HG03280 (cell line): ENCODE measurements at regions not wholly inside any gene's neighbourhood (a gene's known extent, or its start where the extent isn't known, plus 50 kb on each side); places are given as distances from the start of the nearest gene placed in this dataset.
A peak's percentile ranks its signal among the peaks of the same experiment; 100 is the strongest.
"Not testable (repeated sequence)": the region's sequence is repeated elsewhere in the genome, so short reads cannot be mapped to it uniquely, and the experiment has no call there.

Experiments used
- ATAC-seq: cut with Tn5 transposase; IDR thresholded peaks from one replicate; pipeline ENCODE4 v1.9.1; 2021; ENCODE audit warnings: mild to moderate bottlenecking, moderate library complexity; ENCODE audit not compliant: unreplicated experiment

DNA sequence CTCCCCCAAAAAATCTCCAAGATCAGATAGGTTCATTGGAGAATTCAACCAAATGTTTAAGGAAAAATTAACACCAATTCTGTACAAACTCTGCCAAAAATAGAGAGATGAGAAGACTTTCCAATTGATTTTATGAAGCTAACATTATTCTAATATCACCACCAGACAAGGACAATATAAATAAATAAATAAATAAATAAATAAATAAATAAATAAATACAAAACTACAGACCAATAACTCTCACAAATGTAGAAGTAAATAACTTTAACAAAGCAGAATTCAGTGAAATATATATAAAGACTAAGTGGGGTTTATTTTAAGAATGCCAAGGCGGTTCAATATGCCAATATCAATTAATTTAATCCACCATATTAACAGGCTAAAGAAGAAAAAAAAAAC is 425.9 kb upstream of the GHITM start:
- ATAC-seq, result no peak

DNA sequence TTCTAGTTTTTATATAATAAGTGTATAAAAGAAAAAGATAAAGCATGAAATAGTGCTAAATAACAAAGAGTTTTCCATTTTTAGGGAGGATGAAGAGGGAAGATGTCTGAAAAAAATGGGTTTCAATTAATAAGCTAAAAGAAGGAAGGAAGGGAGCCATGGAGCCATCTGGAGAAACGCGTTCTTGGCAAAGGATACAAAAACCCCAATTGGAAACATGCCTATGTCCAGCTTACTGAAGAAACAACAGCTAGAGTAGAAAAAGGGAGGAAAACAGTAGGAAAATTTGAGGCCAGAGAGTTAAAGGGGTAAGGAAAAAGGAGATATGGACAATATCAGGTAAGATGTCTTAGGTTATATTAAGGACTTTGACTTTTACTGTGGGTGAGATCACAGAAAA is 416.2 kb upstream of the GHITM start:
- ATAC-seq, result no peak

DNA sequence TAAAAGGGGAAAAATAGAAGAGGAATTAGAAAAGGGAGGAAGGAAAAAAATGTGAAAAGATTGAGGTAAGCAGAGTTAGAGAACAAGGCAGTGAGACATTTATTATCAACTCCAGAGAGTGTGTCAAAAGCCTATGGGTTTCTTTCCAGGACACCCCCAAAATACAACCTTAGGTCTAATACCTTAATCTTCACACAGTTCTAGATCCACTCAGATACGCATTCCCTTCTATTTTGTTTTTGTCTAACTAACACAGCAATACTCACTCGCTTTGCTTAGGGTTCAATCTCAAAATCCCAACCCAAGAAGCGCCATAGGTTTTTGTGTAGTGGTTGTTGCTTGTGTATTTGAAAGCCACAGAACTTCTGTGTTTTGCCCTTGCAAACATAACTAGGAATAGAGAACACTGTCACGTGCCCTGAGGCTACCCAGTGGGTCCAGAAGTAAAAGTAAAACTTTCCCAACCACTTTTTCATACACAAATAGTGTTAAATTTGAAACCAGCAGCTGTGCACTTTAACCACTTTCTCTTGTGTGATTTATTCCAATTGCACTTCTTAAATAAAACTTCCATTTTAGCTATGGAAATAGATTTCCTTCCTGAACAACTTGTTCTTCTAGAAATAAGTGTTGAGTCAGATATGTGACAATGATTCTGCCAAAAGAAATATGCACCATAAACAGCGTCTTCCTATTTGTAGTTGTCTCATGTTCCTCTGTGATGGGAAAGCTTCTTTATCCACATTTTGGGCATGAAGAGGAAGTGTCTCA is 414.7 kb upstream of the GHITM start:
- peak; percentile 79 for ATAC-seq

DNA sequence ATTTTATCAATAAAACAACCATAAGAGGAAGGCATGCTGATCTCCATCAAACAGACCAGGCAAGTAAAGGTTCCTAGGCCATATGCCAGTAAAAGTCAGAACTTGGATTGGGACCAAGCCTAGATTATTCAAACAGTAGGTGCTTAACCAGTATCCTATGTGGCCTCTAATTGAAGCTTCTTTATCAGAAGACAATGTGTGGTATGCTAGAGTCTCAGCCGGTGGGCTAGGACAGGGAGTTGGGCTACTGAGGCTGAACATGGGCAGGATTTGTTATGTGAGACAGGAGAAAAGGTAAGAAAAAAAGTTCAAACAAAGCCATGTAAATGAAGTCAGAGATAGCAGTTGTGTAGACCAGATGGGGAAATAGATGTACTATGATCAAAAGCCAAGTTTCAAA is 413.7 kb upstream of the GHITM start:
- no peak for ATAC-seq

DNA sequence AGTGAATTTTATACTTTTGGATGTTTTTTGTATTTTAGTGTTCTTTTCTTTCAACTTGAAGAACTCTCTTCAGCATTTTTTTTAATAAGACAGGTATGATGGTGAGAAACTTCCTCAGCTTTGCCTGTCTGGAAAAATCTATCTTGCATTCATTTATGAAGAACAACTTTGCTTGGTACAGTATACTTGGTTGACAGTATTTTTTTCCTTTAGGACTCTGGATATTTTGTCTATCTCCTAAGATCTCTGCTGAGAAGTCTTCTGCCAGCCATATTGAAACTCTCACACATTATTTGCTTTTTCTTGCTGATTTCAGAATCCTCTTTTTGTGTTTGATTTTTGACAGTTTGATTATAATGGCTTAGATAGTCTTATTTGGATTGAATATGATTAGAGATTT is 405.0 kb upstream of the GHITM start:
- no peak for ATAC-seq

DNA sequence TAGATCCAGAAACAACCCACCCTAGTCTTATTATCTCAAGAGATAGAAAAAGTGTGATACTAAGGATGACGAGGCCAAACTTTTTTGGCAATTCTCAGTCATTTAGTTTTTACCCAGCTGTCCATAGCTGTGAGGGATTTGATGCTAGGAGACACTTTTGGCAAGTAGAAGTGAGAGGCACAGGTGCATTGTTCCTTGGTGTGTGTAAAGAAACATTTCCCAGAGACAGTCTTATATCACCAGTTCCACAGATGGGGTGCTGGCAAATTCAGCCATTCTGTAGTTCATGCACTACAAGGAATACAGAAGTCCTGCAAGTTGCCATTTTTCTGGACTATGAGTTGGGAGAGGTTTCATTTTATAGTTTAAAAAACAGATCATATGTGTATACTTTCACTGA is 403.3 kb upstream of the GHITM start:
- ATAC-seq, result no peak

DNA sequence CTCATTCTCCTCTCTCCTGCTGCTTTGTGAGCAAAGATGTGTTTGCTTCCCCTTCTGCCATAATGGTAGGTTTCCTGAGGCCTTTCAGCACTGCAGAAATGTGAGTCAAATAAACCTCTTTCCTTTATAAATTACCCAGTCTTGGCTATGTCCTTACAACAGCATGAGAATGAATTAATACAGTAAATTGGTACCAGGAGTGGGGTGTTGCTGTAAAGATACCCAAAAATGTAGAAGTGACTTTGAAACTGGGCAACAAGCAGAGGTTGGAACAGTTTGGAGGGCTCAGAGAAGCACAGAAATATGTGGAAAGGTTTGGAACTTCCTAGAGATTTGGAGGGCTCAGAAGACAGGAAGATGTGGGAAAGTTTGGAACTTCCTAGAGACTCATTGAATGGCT is 388.7 kb upstream of the GHITM start:
- no peak for ATAC-seq

DNA sequence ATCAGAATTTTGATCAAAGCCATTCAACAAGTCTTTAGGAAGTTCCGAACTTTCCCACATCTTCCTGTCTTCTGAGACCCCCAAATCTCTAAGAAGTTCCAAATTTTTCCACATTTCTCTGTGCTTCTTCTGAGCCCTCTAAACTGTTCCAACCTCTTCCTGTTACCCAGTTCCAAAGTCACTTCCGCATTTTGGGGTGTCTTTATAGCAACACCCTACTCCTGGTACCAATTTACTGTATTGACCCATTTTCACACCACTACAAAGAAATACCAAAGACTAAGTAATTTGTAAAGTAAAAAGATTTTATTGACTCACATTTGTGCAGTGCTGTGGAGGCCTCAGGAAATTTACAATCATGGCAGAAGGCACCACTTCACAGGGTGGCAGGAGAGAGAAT is 385.8 kb upstream of the GHITM start:
- ATAC-seq, result no peak

DNA sequence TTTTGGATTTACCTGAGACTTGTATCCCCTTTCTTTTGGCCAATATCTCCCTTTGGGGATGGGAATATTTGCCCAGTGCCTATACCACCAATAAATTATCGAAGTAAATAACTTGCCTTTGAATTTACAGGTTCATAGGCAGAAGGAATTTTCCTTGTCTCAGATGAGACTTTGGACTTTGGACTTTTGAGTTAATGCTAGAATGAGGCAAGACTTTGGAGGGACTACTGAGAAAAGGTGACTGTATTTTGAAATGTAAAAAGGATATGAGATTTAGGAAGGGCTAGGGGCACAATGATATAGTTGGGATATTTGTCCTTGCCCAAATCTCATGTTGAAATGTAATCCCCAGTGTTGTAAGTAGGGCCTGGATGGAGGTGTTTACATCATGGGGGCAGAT is 384.5 kb upstream of the GHITM start:
- no peak for ATAC-seq

DNA sequence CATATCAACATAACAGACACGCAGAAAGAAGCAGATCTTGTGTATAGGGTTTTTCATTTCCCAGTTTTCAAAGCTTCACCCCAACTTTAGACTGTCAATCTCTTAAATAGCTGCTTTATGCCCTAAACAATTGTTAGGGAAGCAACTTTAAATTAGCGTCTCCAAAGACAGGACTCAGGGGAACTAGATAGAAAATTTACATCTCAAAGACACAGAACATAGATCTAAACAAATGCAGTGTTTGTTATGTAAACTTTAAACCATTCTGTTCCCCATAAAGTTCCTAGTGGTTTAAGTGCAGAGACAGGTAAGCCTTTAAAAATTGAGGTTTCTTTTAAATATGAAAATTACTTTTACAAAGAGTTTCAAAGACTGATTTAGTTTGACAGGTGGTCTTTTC is 379.2 kb upstream of the GHITM start:
- no peak for ATAC-seq

DNA sequence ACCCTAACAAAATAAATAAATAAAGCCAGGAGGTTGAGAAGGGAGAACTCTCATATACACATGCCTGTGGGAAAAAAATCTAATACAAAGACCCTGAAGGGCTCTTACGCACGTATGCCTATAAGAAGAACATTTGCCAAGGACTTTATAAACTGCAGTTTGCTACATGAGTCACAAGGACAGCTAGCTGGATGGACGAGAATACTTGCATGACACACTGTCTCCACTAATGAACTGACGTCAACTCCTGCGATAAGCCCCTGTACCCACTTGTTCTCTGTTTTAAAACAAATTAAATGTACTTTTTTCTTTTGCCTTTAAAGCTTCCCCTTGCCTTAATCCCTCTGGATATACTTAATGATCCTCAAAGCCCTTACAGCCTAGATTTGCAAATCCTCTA is 374.6 kb upstream of the GHITM start:
- ATAC-seq, result no peak

DNA sequence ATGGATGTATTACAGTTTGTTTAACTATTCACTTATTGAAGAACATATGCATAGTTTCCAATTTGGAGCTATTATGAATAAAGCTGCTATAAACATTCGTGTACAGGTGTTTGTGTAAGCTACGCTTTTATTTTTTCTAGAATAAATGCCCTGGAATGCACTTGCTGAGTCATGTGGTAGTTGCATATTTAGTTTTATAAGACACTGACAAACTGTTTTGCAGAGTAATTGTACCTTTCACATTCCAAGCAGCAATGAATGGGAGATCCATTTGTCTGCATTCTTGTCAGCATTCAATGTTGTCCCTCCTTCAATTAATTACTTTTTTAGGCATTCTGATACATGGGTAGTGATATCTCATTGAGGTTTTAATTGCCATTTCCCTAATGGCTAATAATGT is 373.6 kb upstream of the GHITM start:
- no peak for ATAC-seq

DNA sequence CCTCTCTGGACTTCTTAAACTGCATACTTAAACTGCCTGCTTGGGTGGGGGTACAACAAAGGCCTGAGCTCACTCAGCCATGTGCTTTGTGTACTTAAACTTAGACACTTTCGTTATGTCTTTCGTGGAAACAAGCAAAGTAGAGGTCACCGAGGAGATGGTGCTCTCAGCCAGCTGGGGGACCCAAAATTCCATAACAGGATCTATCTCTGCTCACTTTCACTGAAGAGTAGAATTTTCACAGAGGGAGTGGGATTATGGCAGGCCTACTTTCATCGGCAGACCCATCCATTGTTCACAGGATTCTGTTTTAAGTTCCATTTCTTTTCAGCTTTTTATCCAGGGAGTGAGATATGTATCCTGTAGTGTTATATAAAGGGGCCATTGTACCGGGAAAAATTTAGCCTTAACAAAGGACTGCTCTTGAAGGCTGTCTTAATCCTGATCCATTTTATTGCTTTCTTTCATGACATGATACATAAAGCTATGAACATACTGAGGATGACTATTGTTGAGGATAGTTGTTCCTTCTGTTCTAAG is 370.0 kb upstream of the GHITM start:
- no peak for ATAC-seq

DNA sequence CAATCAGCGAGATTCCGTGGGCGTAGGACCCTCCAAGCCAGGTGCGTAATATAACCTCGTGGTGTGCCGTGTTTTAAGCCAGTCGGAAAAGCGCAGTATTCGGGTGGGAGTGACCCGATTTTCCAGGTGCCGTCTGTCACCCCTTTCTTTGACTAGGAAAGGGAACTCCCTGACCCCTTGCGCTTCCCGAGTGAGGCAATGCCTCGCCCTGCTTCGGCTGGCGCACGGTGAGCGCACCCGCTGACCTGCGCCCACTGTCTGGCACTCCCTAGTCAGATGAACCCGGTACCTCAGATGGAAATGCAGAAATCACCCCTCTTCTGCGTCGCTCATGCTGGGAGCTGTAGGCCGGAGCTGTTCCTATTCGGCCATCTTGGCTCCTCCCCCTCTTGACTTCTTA is 352.6 kb upstream of the GHITM start:
- not testable (repeated sequence) for ATAC-seq

DNA sequence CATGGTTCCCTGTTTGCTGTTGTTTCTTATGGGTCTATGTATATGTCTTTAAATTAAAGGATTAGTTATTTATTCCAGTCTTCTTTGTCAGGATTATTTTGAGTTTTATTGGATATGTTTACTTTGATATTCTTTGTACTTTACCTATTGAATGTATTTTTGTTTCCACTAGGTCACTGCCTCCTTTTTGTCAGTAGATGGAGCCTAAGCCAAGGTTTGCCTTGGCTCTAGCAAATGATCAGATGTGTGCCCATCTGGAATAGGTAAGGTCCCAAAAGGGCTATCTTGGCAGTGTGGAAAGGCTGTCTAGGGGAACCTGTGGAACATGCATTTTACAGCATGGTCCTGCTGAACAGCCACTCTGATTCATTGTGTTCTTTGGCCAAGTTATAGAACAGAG is 337.3 kb upstream of the GHITM start:
- no peak for ATAC-seq

DNA sequence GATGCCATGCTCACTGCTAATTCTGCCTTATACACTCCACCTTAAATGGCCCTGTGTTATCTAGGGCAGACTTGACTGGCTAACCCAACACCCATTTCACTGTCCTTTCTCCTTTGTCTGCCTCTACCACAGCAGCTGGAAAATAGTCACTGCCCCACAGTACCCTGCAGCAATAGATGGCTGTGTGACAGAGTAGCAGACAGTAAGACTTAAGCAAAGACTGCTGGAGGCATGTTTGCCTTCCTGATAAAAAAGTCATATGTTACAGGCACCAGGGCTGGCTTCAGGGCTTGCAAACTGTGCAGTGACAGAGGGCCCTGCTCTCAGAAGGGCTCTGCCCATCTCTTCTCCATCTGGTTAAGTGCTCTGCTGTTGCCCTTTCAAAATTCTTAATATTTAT is 332.6 kb upstream of the GHITM start:
- ATAC-seq, result no peak

DNA sequence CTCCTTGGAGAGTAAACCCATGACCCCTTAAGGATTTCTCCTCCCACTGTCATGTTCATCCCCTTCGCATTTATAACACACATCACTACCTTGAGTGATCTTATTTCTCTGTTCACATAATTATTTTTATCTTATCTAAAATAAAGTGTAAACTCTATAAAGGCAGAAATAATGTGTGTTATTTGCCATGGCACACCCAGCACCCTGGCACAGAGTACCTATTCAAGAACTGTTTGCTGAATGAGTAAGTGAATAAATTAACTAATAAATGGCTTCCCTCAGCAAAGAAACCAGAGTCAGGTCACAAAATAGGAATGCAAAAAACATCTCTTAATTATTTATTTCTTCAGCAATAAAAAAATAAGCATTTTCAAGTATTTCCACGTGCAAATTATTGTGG is 330.3 kb upstream of the GHITM start:
- ATAC-seq, result no peak

DNA sequence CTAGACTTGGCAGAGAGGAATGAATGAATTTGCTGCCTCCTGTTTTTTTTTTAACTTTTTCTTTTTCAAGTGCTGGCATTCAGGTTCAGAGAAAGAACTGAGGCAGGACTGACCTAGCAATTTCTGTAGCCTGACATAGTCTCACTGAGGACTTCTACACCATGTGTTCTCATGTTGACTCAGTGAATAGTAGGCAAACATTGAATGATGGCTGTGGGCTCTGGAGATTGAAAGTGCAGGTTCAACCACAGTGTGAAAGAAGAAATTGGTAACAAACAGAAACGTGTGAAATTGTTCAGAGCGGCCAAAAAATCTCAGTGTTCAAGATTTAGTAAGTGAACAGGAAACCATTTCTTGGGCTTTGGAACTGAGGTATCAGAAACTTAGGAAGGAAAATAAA is 322.4 kb upstream of the GHITM start:
- ATAC-seq, result no peak

DNA sequence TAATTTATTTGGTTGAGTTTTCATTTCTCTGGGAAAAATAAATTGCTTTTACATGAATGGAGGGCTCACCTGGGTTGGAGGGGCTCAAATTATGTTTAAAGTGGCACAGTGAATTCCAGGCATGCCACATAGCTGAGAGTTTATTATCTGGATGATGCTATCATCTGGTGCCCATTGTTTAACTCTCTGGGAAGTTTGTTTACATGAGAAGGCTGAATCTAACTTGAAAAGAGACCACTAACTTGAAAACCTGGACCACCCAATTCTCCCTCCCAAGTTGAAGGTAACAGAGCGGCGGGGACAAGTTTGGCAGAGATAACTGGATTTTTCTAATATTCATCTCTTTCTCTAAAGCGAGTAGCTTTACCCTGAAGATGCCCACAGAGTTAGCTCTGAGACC is 321.5 kb upstream of the GHITM start:
- ATAC-seq, result no peak

DNA sequence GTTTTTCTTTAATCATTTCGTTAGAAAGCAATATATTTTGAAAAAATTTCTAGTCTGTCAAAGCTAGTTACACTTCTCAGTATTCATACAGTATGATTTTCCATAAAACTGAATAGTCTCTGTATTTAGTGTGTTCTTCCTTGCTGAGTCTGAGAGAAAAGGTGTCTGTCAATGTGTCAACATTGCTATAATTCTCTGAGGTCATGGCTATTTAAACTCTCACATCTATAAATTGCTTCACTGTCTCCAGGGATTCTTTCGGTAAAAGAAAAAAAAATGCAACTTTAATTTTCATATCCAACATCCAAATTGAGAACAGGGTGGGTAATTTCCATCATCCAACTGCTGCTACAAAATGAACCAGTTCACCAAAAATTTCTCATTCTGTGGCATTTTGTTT is 319.7 kb upstream of the GHITM start:
- no peak for ATAC-seq

DNA sequence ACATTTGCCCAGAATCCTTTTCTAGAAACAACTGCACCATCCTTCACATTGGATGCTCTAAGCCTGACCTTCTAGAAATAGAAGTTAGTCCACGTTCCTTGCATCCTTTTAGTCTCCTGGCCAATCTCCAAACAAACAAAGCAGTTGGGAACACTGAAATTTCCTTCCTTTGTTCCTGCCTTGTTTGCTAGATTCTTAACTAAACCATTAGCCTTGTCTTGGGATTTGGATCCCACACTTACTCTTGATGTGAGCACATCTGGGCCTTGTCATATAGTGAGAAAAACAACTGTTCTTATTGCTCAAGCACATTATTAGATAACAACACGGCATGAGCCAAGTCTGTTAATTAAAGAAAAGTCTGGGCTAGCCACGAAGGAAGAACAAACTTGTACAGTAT is 319.3 kb upstream of the GHITM start:
- ATAC-seq, result no peak

DNA sequence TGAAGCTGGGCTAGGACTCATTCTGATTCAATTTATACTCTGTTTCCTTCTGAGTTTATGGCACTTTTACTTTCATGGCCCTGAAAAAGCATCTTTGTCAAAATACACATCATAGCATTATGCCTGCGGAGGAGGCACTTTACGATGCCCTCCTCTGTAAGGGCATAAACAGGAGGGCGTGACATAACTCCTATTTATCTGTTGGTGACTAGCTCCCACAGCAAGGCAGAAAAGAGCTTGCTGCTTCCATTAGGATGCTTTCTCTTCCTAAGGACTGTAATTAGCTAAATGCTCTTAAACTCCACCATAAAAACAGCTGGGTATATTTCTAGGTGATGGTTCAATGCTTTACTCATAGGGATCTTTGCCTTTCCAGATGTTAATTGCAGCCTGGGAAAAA is 315.2 kb upstream of the GHITM start:
- no peak for ATAC-seq

DNA sequence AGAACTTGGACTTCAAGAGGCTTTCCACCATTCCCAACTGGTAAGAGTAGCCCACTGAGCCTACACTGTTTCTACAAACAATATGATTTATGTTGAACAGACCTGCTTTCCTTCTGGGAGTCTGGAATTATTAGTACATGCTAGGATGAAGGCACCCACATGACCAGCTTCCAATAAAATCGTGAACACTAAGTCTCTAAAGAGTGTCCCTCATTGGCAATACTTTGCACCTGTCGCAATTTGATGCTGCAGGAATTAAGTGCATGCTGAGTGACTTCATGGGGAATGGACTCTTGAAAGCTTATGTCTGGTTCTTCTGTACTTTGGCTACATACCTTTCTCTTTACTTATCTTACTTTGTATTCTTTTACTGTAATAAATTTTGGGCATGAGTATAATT is 305.2 kb upstream of the GHITM start:
- no peak for ATAC-seq
